Hematopoietic multipotent progenitor cell (in vitro differentiated cells): ENCODE measurements at regions not wholly inside any gene's neighbourhood (a gene's known extent, or its start where the extent isn't known, plus 50 kb on each side); places are given as distances from the start of the nearest gene placed in this dataset.
"Not testable (repeated sequence)": the region's sequence is repeated elsewhere in the genome, so short reads cannot be mapped to it uniquely, and the experiment has no call there.

ENCODE experiments used
- DNase-seq, 3 donors: peaks; one replicate each; pipeline ENCODE4 v3.0.0-alpha.2; 2011 to 2015; ENCODE audit warnings: low read depth in 2 of 3, low spot score in 2 of 3

DNA sequence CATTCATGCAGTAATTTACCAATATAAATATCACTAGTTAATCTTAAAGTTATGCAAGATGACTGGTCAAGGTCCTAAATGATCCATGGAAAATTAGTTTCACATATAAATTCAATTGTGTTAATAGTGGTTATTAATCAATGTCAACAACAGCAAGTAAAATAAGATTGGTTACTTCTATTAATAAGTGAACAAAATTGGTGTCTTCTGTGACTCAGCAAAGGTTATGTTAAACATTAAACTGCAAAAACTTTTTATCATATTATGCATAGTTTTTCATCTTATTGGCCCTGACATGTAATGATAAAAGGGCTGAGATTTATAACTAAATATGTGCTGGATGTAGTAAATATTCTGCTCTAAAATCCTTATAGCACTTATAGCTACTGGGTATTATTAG is 359.0 kb upstream of the UBE2E3 start:
- DNase-seq = no peak

DNA sequence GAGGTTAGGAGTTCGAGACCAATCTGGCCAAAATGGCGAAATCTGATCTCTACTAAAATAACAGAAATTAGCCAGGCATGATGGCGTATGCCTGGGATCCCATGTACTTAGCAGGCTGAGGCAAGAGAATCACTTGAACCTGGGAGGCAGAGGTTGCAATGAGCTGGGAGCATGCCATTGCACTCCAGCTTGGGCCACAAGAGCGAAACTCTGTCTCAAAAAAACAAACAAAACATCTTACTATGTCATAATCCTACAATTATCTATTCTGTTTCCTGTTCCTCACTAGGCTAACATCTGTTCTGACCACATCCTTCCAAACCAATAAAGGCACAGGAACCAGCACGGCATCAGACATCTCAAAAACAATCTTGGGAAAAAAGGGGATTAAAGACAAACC is 361.8 kb upstream of the UBE2E3 start:
- no peak for DNase-seq

- DNase-seq = no peak
Observed at GRCh38 chr2:180614776-180615175, 365.6 kb upstream of the UBE2E3 start.

DNA sequence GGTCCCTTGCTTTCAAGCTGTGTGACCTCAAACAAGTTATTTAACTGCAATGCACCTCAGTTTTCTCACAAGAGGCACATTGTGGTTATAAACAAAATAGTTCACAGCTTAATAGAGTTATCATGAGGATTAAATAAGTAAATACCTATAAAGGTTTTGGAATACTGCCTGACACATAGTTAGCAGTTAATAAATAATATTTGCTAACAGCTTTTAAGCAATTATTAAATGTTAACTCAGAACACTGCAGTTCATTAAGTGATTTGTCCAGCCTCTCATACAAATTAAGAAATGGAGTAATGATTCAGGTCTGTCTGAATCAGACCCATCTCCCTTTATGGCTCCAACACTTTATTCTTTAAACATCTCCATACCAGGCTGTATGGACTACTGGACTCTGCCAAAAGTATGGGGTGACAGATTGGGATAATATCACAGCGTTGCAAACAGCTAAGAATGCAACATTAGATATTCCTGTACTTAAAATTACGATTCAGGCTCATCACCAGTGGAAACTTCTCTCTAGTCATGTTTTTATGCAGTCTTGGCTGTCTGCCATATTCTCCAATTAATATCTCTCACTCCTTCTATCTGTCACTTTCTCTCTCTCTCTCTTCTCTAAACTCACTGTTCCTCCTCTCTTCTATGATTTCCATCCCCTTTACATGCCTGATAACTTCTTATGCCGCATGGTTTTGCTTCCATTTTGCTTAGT is 370.6 kb upstream of the UBE2E3 start:
- no peak for DNase-seq

GRCh38 chr2:180607514-180608049 is 372.8 kb upstream of the UBE2E3 start:
- no peak for DNase-seq

DNA sequence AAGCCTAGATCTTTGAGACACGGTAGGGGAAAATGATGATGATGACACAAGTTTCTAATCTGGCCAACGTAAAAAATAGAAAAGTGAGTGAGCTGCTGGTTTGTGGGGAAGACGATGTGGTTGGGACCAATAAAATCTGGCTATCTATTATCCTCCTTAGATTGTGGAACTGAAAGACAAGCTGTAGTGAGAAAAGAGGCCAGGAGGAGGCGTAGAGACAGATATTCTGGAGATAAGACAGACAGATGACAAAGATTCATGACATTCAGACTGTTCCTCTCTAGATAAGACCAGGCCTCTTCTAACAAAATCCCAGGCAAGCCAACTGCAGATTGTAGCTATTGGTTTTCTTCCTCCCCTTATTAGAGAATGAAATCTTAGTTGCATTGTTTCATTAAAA is 376.3 kb upstream of the UBE2E3 start:
- peak in 2 of 3 donors; percentile 10 to 24 for DNase-seq

DNA sequence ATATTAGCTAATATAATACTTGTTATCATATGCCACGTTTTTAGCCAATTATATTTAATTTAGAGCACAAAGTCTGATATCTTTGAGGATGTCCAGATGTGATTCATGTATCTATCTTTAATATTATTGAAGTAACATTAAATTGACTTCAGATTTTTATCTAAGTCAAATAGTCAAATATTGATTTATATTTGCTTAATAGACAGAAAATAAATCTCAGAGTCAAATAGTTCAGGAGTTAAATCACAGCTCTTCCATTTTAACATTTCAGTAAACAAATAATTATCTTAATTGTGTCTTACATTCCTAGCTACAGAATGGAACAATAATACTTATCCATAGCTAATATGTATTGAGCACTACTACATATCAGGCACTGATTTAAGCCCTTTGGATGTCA is 379.4 kb upstream of the UBE2E3 start:
- DNase-seq = no peak

- DNase-seq = no peak
Observed at GRCh38 chr2:180599804-180600203, 380.6 kb upstream of the UBE2E3 start.

GRCh38 chr2:180597179-180597578 is 383.2 kb upstream of the UBE2E3 start:
- DNase-seq = no peak

DNA sequence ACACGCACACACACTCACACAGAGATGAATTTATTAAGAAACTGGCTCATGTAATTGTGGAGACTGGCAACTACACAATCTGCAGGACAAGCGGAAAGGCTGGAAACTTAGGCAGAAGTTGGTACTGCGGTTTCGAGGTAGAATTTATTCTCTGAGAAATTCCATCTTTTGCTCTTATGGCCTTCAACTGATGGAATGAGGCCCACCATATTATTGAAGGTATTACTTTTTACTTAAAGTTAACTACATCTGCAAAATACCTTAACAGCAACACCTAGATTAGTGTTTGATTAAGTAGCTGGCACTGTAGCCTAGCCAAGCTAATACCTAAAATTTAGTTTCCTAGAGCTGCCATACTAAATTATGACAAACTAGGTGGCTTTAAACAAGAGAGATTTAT is 384.0 kb upstream of the UBE2E3 start:
- DNase-seq = no peak

DNA sequence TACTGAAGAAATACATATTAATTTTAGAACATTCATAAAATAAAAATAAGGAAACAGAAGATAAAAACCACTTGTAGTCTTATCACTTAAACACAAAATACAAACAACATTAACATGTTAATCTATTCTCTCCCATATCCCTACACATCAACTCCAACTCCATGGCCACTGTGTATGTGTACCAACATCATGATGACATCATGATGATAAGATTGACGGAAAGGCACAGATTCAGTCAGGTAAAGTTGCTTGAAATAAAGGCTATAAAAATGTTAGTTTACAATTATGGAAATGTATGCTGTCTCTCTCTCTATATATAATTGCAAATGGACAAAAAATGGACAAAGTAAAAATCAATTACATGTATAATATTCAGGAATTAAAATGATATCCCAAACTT is 388.5 kb upstream of the UBE2E3 start:
- no peak for DNase-seq

DNA sequence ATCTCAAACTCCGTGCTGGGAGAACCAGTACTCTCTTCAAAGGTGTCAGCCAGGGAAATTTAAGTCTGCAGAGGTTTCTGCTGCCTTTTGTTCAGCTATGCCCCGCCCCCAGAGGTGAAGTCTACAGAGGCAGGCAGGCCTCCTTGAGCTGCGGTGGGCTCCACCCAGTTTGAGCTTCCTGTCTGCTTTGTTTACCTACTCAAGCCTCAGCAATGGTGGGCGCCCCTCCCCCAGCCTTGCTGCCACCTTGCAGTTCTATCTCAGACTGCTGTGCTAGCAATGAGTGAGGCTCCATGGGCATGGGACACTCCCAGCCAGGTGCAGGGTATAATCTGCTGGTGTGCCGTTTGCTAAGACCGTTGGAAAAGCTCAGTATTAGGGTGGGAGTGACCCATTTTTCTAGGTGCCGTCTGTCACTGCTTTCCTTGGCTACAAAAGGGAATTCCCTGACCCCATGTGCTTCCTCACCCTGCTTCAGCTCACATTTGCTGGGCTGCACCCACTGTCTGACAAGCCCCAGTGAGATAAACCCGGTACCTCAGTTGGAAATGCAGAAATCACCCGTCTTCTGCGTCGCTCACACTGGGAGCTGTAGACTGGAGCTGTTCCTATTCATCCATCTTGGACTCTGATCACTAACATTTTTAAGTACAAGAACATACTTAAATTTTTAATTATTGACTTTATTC is 389.2 kb upstream of the UBE2E3 start:
- DNase-seq = not testable (repeated sequence)

- DNase-seq = no peak
Observed at GRCh38 chr2:180583441-180584140, 396.8 kb upstream of the UBE2E3 start.

- DNase-seq = no peak
Observed at GRCh38 chr2:180579388-180579787, 401.0 kb upstream of the UBE2E3 start.

DNA sequence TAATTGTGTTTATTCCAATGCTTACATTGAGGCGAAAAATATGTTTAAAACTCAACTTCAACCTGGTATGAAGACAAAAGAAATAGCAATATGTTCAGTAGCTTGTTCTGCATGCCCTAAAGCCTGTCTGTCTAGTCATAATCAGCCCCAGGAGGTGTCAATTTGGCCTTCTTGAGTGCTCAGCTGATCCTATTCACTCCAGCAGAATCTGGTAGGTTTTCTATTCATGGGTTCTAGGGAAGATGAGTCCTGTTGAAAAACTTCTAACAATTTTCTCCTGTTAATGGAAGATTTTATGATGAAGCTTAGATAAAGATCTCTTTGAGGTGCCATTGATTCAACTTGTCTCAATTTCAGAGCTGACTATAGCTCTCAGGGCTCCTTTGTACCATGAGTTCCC is 402.0 kb upstream of the UBE2E3 start:
- no peak for DNase-seq

- no peak for DNase-seq
Observed at GRCh38 chr2:180577567-180577966, 402.8 kb upstream of the UBE2E3 start.

GRCh38 chr2:180573951-180574350 is 406.5 kb upstream of the UBE2E3 start:
- no peak for DNase-seq

- DNase-seq = no peak
Observed at GRCh38 chr2:180572346-180572745, 408.1 kb upstream of the UBE2E3 start.

GRCh38 chr2:180571559-180571958 is 408.8 kb upstream of the UBE2E3 start:
- DNase-seq = no peak

- DNase-seq = no peak
Observed at GRCh38 chr2:180570864-180571263, 409.5 kb upstream of the UBE2E3 start.

GRCh38 chr2:180564051-180564450 is 416.4 kb upstream of the UBE2E3 start:
- no peak for DNase-seq

GRCh38 chr2:180562378-180562777 is 418.0 kb upstream of the UBE2E3 start:
- no peak for DNase-seq
